Mesothelial cell of epicardium (in vitro differentiated cells): ENCODE measurements at regions not wholly inside any gene's neighbourhood (a gene's known extent, or its start where the extent isn't known, plus 50 kb on each side); places are given as distances from the start of the nearest gene placed in this dataset.

ENCODE experiments used
- DNase-seq, 2 experiments: peaks; one replicate each; pipeline ENCODE4 v3.0.0; 2021; ENCODE audit warnings: low spot score in 2 of 2; ENCODE audit not compliant: unreplicated experiment in 2 of 2
- H3K27ac Mint-ChIP-seq: 2 replicates; pipeline ENCODE4 v1.8.0; 2021; ENCODE audit warnings: mixed read lengths
- H3K27me3 Mint-ChIP-seq: 2 replicates; pipeline ENCODE4 v1.8.0; 2021; ENCODE audit warnings: low read depth, mixed read lengths
- H3K36me3 Mint-ChIP-seq: 2 replicates; pipeline ENCODE4 v1.8.0; 2021; ENCODE audit warnings: mixed read lengths
- H3K4me1 Mint-ChIP-seq: 2 replicates; pipeline ENCODE4 v1.8.0; 2021; ENCODE audit warnings: mixed read lengths
- H3K4me3 Mint-ChIP-seq: 2 replicates; pipeline ENCODE4 v1.8.0; 2021; ENCODE audit warnings: mild to moderate bottlenecking, moderate library complexity, mixed read lengths
- H3K9me3 Mint-ChIP-seq: 2 replicates; pipeline ENCODE4 v1.8.0; 2021; ENCODE audit warnings: mixed read lengths
- TF ChIP-seq, protein P1 (sequence below): fragments of 200-600 bp; sonication (generic); IDR thresholded peaks from one replicate; pipeline ENCODE4 v1.5.0; 2021; ENCODE audit warnings: antibody characterized with exemption; ENCODE audit not compliant: unreplicated experiment

DNA sequence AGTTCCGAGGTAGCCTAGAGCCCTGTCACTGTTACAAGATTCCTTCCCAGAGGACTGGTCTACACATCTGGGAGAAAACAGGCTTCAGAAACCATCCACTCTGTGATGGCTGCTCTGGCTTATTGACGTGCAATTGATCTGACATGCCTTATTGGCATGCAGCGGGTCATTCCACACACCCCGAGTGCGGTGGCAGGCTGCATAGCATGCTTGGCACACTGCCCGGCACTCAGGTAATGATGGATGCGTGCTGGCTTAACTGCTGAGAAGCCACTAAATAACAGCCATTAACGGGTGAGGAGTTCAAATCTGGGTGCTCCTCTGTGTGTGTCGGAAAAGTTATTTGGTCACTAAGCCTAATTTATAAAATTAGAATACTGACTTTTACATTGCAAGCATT, 67.9 kb upstream of the CDH4 start:
- Mint-ChIP-seq H3K27ac (no peak overlapping the region), H3K4me3 (no peak overlapping the region), H3K4me1 (peaks cover 21% of the 10 kb centered on the region), H3K27me3 (peaks cover 4% of the 10 kb centered on the region), H3K9me3 (no peaks in the 10 kb centered on the region), H3K36me3 (no peaks in the 10 kb centered on the region)
- TF ChIP-seq, protein P1, sequence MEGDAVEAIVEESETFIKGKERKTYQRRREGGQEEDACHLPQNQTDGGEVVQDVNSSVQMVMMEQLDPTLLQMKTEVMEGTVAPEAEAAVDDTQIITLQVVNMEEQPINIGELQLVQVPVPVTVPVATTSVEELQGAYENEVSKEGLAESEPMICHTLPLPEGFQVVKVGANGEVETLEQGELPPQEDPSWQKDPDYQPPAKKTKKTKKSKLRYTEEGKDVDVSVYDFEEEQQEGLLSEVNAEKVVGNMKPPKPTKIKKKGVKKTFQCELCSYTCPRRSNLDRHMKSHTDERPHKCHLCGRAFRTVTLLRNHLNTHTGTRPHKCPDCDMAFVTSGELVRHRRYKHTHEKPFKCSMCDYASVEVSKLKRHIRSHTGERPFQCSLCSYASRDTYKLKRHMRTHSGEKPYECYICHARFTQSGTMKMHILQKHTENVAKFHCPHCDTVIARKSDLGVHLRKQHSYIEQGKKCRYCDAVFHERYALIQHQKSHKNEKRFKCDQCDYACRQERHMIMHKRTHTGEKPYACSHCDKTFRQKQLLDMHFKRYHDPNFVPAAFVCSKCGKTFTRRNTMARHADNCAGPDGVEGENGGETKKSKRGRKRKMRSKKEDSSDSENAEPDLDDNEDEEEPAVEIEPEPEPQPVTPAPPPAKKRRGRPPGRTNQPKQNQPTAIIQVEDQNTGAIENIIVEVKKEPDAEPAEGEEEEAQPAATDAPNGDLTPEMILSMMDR: no peak
- DNase-seq: no peak

DNA sequence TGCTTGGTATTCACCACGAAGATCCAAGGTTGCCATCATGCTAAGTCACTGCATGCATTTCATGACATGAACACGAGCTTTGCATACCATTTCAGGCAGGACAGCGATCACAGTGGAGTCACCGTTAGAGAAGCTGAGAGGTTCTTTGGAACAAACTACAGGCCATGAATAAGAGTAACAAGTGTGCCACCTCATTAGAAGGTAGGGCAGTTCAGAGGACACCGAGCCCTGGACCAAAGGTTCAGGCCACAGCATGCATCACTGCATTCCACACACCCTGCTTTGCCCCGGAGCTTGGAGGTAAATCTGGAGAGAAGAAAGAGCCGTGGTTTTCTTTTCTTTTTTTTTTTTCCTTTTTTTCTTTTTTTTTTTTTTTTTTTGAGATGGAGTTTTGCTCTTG, 66.9 kb upstream of the CDH4 start:
- no peak overlapping the region for H3K4me3 Mint-ChIP-seq
- H3K27me3 Mint-ChIP-seq: no peaks in the 10 kb centered on the region
- no peaks in the 10 kb centered on the region for H3K9me3 Mint-ChIP-seq
- H3K27ac Mint-ChIP-seq: peak overlapping the region; percentile 86
- DNase-seq: no peak
- no peaks in the 10 kb centered on the region for H3K36me3 Mint-ChIP-seq
- TF ChIP-seq, protein P1: no peak
- peaks cover 21% of the 10 kb centered on the region for H3K4me1 Mint-ChIP-seq

DNA sequence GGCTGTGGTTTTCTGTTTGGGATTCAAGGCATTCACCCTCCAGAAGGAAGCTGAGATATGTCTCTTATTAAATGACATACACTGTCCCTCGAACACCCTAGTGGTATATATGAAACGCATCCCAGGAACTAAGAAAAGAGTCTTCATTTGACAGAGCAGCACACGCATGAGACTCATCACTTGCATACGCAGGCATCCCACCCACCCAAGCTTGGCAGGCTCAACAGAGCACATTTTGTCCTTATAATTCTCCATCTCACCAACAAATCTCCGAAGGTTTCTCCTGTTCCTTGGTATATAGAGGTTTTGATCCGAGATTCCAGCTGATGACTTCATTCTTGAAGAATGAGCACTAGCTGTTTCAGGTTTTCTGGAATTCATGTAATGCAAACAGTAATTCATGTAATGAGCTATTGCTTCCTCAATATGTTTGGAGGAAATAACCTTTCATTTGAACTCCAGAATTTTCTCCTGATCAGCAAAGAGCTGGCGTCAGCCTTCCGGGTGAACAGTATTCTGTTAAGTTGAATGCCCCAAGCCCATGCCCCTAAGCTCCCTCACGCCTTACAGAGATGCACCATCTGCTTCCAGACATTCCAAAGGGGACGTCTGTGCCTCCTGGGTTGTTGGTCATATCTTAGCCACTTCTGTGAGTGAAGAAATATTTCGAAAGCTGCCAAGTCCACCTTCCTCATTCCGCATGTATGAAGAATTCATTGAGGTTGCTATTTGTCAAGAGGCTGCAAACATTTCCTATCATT, 66.0 kb upstream of the CDH4 start:
- H3K27ac Mint-ChIP-seq: peak overlapping the region; percentile 55
- no peaks in the 10 kb centered on the region for H3K27me3 Mint-ChIP-seq
- H3K4me1 Mint-ChIP-seq: peaks cover 21% of the 10 kb centered on the region
- DNase-seq: no peak
- no peaks in the 10 kb centered on the region for H3K9me3 Mint-ChIP-seq
- H3K4me3 Mint-ChIP-seq: no peak overlapping the region
- TF ChIP-seq, protein P1: no peak
- H3K36me3 Mint-ChIP-seq: no peaks in the 10 kb centered on the region

DNA sequence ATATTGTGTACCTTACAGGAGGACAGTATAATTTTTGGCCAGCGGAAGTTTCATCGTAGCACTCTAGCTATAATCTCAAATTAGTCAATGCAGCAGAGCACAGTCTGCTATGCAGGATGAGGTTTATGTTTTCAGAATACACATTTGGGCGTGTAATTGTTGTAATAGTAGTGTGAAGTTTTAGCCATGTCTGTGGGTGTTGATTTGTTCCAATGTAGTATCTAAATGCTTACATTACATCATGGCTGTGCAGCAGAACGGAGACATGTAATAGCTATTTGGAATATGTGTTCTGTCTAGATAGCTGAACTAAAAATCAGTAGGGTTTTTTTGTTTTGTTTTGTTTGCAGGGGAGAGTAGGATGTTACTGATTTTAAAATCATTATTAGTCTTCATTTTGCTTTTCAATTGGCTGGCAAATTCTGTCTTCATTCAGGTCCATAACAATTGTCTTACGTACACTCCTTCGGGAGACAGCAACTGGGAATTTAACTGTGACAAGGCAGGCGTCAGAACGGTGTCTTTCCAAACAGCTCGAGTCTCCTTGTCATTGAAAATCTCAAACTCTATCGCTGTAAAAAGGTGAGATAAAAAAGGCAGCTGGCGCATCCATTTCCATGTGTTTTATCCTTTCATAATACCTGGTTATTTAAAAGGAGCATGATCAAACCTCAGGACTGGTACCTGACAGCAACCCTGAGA, 65.1 kb upstream of the CDH4 start:
- Mint-ChIP-seq H3K4me3 (no peak overlapping the region), H3K36me3 (no peaks in the 10 kb centered on the region), H3K4me1 (peaks cover 21% of the 10 kb centered on the region), H3K9me3 (no peaks in the 10 kb centered on the region), H3K27ac (peak overlapping the region; percentile 55), H3K27me3 (no peaks in the 10 kb centered on the region)
- TF ChIP-seq, protein P1: no peak
- no peak for DNase-seq

DNA sequence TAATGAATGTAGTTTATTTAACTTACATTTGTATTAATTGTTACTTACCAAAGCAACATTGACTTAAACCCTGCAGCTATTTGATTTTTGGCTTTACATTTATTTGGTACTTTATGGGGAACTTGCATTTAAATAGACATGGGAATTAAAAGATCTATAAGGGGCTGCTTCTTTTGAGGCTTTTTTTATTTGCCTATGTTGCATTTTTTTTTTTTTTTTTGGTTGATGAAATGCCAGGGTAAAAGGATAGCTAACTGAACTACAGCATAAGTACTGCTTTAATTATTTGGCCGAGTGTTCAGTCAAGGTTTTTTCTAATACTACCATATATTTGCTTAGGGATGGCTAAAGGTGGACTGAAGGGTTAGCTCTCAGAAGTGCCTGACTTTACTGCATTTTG, 62.5 kb upstream of the CDH4 start:
- DNase-seq: no peak
- Mint-ChIP-seq H3K4me1 (peaks cover 27% of the 10 kb centered on the region), H3K27me3 (no peaks in the 10 kb centered on the region), H3K9me3 (no peaks in the 10 kb centered on the region), H3K36me3 (no peaks in the 10 kb centered on the region), H3K4me3 (no peak overlapping the region), H3K27ac (no peak overlapping the region)
- TF ChIP-seq, protein P1: no peak
